GM20000 (cell line): ENCODE measurements at regions not wholly inside any gene's neighbourhood (a gene's known extent, or its start where the extent isn't known, plus 50 kb on each side); places are given as distances from the start of the nearest gene placed in this dataset.

Experiments used
- DNase-seq: peaks from one replicate; pipeline ENCODE4 v3.0.0; 2012; ENCODE audit warnings: low spot score
- CTCF ChIP-seq: IDR thresholded peaks from 2 replicates; pipeline ENCODE4 v1.5.1; 2012; ENCODE audit warnings: mild to moderate bottlenecking, control low read depth; ENCODE audit errors: extremely low read depth, missing control alignments

- no peak for DNase-seq
- no peak for TF ChIP-seq CTCF
These were observed 214.4 kb upstream of the ZNF507 start for GRCh38 chr19:32131005-32131404.

GRCh38 chr19:32138416-32138815, 207.0 kb upstream of the ZNF507 start:
- no peak for DNase-seq
- no peak for TF ChIP-seq CTCF

GRCh38 chr19:32141840-32142511, 203.4 kb upstream of the ZNF507 start:
- no peak for DNase-seq
- TF ChIP-seq CTCF: no peak

GRCh38 chr19:32146664-32147063, 198.7 kb upstream of the ZNF507 start:
- no peak for DNase-seq
- TF ChIP-seq CTCF: no peak

- DNase-seq: no peak
- TF ChIP-seq CTCF: no peak
These were observed 194.8 kb upstream of the ZNF507 start for GRCh38 chr19:32150605-32151004.

- no peak for DNase-seq
- TF ChIP-seq CTCF: no peak
These were observed 191.0 kb upstream of the ZNF507 start for GRCh38 chr19:32154418-32154817.

GRCh38 chr19:32164384-32164992, 180.9 kb upstream of the ZNF507 start:
- TF ChIP-seq CTCF: no peak
- DNase-seq: no peak
